ENCODE measurements at regions not wholly inside any gene's neighbourhood (a gene's known extent, or its start where the extent isn't known, plus 50 kb on each side); places are given as distances from the start of the nearest gene placed in this dataset.

GRCh38 chrX:68934421-68934820, 105.6 kb downstream of the EFNB1 start:
- no peak for DNase-seq (ENCODE audit: low read depth)
- H3K4me3 ChIP-seq (ENCODE audit: low read depth, low read length): no peak overlapping the region
- POLR2A ChIA-PET: no interaction called here
- no peak for TF ChIP-seq CTCF (IDR thresholded peaks at IDR 0.05; ENCODE audit: insufficient read depth, low read depth, low read length)
- no peaks in the 10 kb centered on the region for H3K36me3 ChIP-seq (ENCODE audit: control insufficient read depth, insufficient read depth, low read length)
- CTCF ChIA-PET: interaction anchor here (0.7 kb wide), 1 partner anchor 11 kb away, joined by 3 read pairs; no protein-coding TSS in a partner anchor
- no peaks in the 10 kb centered on the region for H3K27me3 ChIP-seq (ENCODE audit: control insufficient read depth, insufficient read depth, low read length)

- Histone ChIP-seq H3K36me3 (ENCODE audit: control insufficient read depth, insufficient read depth, low read length) (no peaks in the 10 kb centered on the region), H3K4me3 (ENCODE audit: low read depth, low read length) (no peak overlapping the region), H3K27me3 (ENCODE audit: control insufficient read depth, insufficient read depth, low read length) (no peaks in the 10 kb centered on the region)
- no peak for TF ChIP-seq CTCF (IDR thresholded peaks at IDR 0.05; ENCODE audit: insufficient read depth, low read depth, low read length)
- POLR2A ChIA-PET: no interaction called here
- no peak for DNase-seq (ENCODE audit: low read depth)
- CTCF ChIA-PET: interaction anchor here (0.7 kb wide), 1 partner anchor 16 kb away, joined by 3 read pairs; no protein-coding TSS in a partner anchor
These were observed 103.8 kb downstream of the EFNB1 start for GRCh38 chrX:68932611-68933010.

- no peak overlapping the region for H3K4me3 ChIP-seq (ENCODE audit: low read depth, low read length)
- H3K36me3 ChIP-seq (ENCODE audit: control insufficient read depth, insufficient read depth, low read length): no peaks in the 10 kb centered on the region
- POLR2A ChIA-PET: no interaction called here
- no peak for DNase-seq (ENCODE audit: low read depth)
- CTCF ChIA-PET: interaction anchor here (2.8 kb wide), 1 partner anchor 15 kb away, joined by 7 read pairs; no protein-coding TSS in a partner anchor
- no peak for TF ChIP-seq CTCF (IDR thresholded peaks at IDR 0.05; ENCODE audit: insufficient read depth, low read depth, low read length)
- no peaks in the 10 kb centered on the region for H3K27me3 ChIP-seq (ENCODE audit: control insufficient read depth, insufficient read depth, low read length)
These were observed 102.5 kb downstream of the EFNB1 start for GRCh38 chrX:68931345-68931744.

- TF ChIP-seq CTCF (IDR thresholded peaks at IDR 0.05; ENCODE audit: insufficient read depth, low read depth, low read length): no peak
- DNase-seq (ENCODE audit: low read depth): no peak
- ChIA-PET CTCF (interaction anchor here (2.8 kb wide), 1 partner anchor 15 kb away, joined by 7 read pairs; no protein-coding TSS in a partner anchor), POLR2A (no interaction called here)
- Histone ChIP-seq H3K27me3 (ENCODE audit: control insufficient read depth, insufficient read depth, low read length) (no peaks in the 10 kb centered on the region), H3K4me3 (ENCODE audit: low read depth, low read length) (no peak overlapping the region), H3K36me3 (ENCODE audit: control insufficient read depth, insufficient read depth, low read length) (no peaks in the 10 kb centered on the region)
These were observed 101.9 kb downstream of the EFNB1 start for GRCh38 chrX:68930542-68931317.

- TF ChIP-seq CTCF (IDR thresholded peaks at IDR 0.05; ENCODE audit: insufficient read depth, low read depth, low read length): no peak
- CTCF ChIA-PET: interaction anchor here (0.5 to 2.8 kb wide), 2 partner anchors 17 to 464 kb away, joined by 3 to 7 read pairs; no protein-coding TSS in a partner anchor
These were observed 100.7 kb downstream of the EFNB1 start for GRCh38 chrX:68929332-68930150.

More at GRCh38 chrX:68929332-68930150, 100.7 kb downstream of the EFNB1 start:
- no peak for DNase-seq (ENCODE audit: low read depth)
- H3K36me3 ChIP-seq (ENCODE audit: control insufficient read depth, insufficient read depth, low read length): no peaks in the 10 kb centered on the region
- POLR2A ChIA-PET: no interaction called here
- H3K27me3 ChIP-seq (ENCODE audit: control insufficient read depth, insufficient read depth, low read length): no peaks in the 10 kb centered on the region
- no peak overlapping the region for H3K4me3 ChIP-seq (ENCODE audit: low read depth, low read length)

Data from BJ (cell line).